Gastroesophageal sphincter (tissue), 3 donors: ENCODE measurements at regions not wholly inside any gene's neighbourhood (a gene's known extent, or its start where the extent isn't known, plus 50 kb on each side); places are given as distances from the start of the nearest gene placed in this dataset.

ENCODE experiments used
- EP300 ChIP-seq: sonication (generic); formaldehyde crosslinking; IDR thresholded peaks from one replicate; pipeline ENCODE4 v1.6.1; 2017; ENCODE audit warnings: antibody characterized with exemption, mild to moderate bottlenecking
- POLR2A ChIP-seq, 2 donors: fragments of 450-650 bp; IDR thresholded peaks; one replicate each; pipeline ENCODE4 v1.6.1; 2017; ENCODE audit warnings: antibody characterized with exemption in 2 of 2, mild to moderate bottlenecking in 2 of 2, moderate library complexity in 1 of 2
- POLR2AphosphoS5 ChIP-seq: sonication (generic); formaldehyde crosslinking; IDR thresholded peaks from one replicate; pipeline ENCODE4 v1.6.1; 2017; ENCODE audit warnings: antibody characterized with exemption
- TF ChIP-seq, protein P1 (sequence below), 4 experiments: fragments of 200-600 bp in 2 of 4; fragments of 450-650 bp in 2 of 4; sonication (generic) in 1 of 4; IDR thresholded peaks; one replicate each; pipeline ENCODE4 v1.5.1; 2017 to 2019; ENCODE audit warnings: antibody characterized with exemption in 4 of 4, mild to moderate bottlenecking in 2 of 4, moderate library complexity in 2 of 4

DNA sequence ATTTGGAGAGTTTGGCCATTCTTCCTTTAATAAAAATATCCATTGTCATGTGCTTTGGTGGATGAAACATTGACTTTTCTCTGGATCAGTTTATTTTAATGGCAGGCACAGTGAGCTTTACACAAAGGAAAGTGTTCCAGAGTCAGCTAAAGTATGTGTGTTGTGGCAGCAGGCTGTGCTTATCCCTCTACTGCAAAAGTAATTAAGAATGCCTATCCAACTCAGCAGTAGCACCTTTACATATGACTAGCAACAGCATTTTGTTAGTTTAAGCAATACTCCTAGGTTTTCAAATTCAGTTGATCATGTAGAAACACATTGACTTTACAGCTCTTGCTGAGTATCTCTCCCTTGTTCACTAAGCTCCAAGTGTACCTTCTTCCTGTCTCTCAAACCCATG is 730.5 kb upstream of the RGMB start:
- TF ChIP-seq, protein P1, sequence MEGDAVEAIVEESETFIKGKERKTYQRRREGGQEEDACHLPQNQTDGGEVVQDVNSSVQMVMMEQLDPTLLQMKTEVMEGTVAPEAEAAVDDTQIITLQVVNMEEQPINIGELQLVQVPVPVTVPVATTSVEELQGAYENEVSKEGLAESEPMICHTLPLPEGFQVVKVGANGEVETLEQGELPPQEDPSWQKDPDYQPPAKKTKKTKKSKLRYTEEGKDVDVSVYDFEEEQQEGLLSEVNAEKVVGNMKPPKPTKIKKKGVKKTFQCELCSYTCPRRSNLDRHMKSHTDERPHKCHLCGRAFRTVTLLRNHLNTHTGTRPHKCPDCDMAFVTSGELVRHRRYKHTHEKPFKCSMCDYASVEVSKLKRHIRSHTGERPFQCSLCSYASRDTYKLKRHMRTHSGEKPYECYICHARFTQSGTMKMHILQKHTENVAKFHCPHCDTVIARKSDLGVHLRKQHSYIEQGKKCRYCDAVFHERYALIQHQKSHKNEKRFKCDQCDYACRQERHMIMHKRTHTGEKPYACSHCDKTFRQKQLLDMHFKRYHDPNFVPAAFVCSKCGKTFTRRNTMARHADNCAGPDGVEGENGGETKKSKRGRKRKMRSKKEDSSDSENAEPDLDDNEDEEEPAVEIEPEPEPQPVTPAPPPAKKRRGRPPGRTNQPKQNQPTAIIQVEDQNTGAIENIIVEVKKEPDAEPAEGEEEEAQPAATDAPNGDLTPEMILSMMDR (IDR thresholded peaks at IDR 0.05), result no peak
- TF ChIP-seq POLR2AphosphoS5 (no peak), EP300 (no peak), POLR2A (IDR thresholded peaks at IDR 0.05) (no peak)
